ENCODE measurements at regions not wholly inside any gene's neighbourhood (a gene's known extent, or its start where the extent isn't known, plus 50 kb on each side); places are given as distances from the start of the nearest gene placed in this dataset.

DNA sequence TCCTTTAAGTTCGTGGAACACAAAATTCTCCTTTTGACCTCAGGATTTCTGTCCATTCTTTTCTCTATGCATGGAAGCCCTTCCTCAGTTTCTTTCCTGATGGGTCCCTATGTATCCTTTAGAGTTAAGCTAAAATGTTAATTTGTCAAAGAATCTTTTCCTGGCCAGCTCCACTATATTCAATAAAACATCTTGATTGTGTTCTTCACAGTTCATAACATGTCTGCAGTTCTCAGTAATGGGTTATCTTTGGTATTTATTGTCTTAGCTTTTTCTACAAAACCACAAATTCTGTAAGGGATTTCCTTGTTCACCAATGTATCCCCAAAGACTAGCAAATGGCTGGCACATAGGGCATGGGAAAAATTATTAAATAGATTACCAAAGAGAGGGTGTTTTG is 998.5 kb downstream of the ADGRL2 start:
- TF ChIP-seq, protein P1, sequence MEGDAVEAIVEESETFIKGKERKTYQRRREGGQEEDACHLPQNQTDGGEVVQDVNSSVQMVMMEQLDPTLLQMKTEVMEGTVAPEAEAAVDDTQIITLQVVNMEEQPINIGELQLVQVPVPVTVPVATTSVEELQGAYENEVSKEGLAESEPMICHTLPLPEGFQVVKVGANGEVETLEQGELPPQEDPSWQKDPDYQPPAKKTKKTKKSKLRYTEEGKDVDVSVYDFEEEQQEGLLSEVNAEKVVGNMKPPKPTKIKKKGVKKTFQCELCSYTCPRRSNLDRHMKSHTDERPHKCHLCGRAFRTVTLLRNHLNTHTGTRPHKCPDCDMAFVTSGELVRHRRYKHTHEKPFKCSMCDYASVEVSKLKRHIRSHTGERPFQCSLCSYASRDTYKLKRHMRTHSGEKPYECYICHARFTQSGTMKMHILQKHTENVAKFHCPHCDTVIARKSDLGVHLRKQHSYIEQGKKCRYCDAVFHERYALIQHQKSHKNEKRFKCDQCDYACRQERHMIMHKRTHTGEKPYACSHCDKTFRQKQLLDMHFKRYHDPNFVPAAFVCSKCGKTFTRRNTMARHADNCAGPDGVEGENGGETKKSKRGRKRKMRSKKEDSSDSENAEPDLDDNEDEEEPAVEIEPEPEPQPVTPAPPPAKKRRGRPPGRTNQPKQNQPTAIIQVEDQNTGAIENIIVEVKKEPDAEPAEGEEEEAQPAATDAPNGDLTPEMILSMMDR (IDR thresholded peaks at IDR 0.05; ENCODE audit: insufficient read depth, low read length), result no peak
- H3K4me3 ChIP-seq (ENCODE audit: low read depth, low read length), result no peak overlapping the region
- no peak for DNase-seq (ENCODE audit: low read depth)

DNA sequence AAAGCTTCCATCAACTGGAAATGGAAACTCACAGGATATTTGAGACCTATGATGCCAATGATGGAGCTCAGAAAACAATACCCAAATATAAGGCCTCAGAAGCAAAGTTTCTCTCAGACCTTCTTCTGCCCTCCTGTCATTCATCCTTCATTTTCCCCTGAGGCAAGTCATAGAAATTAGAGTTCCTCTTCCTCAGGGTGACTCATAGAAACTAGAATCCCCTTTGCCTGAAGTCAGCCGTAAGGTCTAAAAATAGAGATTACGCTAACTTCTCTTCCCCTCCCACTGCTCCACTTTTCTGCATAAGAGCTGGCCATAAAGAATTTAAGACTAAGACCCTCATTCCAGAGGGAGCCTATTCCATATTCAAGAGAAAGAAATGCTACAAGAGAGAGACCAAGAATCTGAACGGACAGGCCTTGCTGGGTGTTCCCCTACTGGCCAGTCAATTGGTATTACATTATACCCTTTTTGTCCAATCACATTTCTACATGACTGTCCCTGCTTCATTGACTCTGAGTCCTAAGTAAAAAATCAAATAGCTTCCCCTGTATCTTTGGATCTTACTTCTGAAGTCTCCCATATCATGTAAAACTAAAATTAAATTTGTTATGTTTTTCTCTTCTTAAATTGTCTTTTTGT is 994.9 kb downstream of the ADGRL2 start:
- TF ChIP-seq, protein P1 (IDR thresholded peaks at IDR 0.05; ENCODE audit: insufficient read depth, low read length), result no peak
- no peak for DNase-seq (ENCODE audit: low read depth)
- H3K4me3 ChIP-seq (ENCODE audit: low read depth, low read length), result no peak overlapping the region

DNA sequence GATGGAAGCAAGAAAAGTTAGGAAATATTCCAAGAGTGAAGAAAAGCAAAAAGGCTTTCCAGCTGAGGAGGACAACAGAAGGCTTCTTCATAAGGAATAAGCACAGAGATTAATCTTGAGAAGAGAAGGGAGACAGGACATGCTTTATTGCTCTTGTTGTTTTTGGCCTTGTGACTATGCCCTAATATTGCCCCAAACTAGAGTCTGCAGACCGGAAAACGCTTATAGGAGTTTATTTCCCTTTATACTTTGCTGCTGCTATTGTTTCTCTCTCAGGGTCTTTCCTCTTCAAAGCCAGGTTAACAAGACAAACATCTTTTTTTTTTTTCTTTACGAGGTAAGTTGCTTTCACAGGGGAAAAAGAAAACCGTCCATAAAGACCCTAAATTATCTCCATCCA is 991.4 kb downstream of the ADGRL2 start:
- no peak overlapping the region for H3K4me3 ChIP-seq (ENCODE audit: low read depth, low read length)
- TF ChIP-seq, protein P1 (IDR thresholded peaks at IDR 0.05; ENCODE audit: insufficient read depth, low read length), result no peak
- DNase-seq (ENCODE audit: low read depth), result no peak

DNA sequence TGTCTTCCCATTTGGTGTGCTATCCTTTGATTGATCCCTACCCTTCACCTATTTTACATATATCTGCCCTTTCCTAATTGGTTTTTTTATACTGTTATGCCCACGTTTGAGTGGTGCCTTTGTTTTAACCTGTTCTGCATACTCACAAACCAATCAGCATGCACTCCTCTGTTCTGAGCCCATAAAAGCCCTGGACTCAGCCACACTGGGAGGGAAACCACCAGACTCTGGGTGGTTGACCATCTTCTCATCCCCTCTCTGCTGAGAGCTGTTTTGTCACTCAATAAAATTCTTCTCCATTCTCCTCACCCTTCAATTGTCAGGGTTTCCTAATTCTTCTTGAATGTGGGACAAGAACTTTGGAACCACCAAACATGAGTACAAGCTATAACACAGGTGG is 989.8 kb downstream of the ADGRL2 start:
- TF ChIP-seq, protein P1 (IDR thresholded peaks at IDR 0.05; ENCODE audit: insufficient read depth, low read length), result no peak
- DNase-seq (ENCODE audit: low read depth), result no peak

DNA sequence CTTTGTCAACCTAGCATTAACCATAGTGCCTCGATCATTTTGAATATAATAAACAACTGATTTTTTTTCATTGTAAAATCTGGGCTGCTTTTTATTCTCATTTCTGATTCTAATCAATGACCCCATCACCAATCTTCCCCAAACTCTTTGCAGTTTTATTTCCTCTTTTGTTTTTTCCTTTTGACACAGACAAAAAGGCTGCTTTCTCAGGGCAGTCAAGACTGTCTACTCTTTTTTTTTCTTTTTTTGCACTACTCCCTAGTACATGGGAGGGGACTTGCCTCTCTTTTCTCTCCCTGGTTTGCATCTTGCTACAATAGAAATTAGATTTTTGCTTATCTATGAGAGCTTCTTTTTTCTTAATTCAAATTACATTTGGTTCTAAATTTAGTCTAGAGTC is 987.9 kb downstream of the ADGRL2 start:
- no peak for DNase-seq (ENCODE audit: low read depth)
- no peak overlapping the region for H3K4me3 ChIP-seq (ENCODE audit: low read depth, low read length)
- TF ChIP-seq, protein P1 (IDR thresholded peaks at IDR 0.05; ENCODE audit: insufficient read depth, low read length), result no peak

More for the DNA sequence above, 989.8 kb downstream of the ADGRL2 start:
- H3K4me3 ChIP-seq (ENCODE audit: low read depth, low read length), result no peak overlapping the region

DNA sequence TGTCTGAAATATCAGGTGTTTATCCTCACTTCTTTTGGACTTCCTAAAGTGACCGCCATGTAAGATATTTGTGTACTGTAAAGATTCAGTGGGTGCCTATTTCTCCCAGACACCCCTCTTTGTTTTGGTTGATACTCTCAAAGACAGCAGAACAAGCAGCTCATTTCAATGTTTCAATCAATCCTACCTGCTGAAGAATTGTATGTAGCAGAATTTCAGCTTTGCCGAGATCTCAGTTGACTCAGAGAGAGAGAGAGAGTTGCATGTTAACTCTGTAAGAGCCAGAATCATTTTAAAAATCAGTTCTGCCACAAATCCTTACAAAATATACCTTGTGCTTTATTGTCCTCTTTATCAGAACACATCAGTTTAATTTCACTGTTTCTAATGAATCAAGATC is 987.3 kb downstream of the ADGRL2 start:
- DNase-seq (ENCODE audit: low read depth), result no peak
- no peak overlapping the region for H3K4me3 ChIP-seq (ENCODE audit: low read depth, low read length)
- TF ChIP-seq, protein P1 (IDR thresholded peaks at IDR 0.05; ENCODE audit: insufficient read depth, low read length), result no peak

DNA sequence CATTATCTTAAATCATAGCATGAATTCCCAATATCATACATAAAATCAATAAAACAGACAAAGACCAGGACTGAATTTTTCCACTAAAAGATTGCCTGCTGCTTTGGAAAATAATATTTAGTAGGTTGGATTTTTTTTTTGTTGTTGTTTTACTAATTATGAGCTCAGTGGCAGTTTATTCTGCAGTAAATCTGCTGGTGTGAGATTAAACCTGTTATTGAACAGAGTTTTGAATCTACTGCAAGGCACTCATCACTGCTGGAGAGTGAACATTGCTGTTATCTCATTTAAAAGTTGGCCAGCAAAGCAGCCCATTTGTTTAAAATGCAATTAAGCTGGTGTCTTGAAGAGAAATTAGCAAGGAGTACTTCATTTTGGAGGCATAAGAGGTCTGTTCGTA is 986.1 kb downstream of the ADGRL2 start:
- no peak overlapping the region for H3K4me3 ChIP-seq (ENCODE audit: low read depth, low read length)
- TF ChIP-seq, protein P1 (IDR thresholded peaks at IDR 0.05; ENCODE audit: insufficient read depth, low read length), result no peak
- no peak for DNase-seq (ENCODE audit: low read depth)
